ENCODE measurements at regions not wholly inside any gene's neighbourhood (a gene's known extent, or its start where the extent isn't known, plus 50 kb on each side); places are given as distances from the start of the nearest gene placed in this dataset.

DNA sequence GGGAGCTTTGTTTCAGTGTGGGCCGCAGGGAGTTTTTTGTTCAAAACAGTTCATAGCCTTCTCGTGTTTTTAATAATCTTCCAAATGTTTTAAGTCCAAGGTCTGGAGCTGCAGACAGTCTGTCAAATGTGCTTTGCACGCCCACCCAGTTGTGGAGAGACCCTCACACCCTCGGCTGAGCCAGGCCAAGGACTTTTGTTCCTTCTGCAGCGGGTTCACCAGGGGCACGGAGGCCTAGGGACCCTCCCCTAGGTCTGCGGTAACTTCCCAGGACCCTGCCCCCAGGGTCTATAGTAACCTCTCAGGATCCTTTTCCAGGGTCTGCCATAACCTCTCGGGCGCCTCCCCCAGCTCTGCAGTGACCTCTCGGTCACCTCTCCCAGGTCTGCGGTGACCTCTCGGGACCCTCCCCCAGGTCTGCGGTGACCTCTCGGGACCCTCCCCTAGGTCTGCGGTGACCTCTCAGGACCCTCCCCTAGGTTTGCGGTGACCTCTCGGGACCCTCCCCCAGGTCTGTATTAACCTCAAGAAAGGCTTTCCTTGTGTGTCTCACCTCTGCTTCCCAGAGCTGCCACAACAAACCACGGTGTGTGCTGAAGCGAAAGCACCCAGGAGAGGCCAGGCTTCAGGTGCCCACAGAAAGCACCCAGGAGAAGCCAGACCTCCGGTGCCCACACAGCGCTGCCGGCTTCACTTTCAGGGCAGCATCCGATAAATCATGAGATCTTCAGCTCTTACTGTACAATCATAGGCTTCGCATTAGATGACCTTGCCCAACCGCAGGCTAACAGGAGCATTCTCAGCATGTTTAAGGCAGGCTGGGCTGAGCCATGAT, 301.9 kb upstream of the SALL3 start:
- no peak for DNase-seq (ENCODE audit: low read depth)

DNA sequence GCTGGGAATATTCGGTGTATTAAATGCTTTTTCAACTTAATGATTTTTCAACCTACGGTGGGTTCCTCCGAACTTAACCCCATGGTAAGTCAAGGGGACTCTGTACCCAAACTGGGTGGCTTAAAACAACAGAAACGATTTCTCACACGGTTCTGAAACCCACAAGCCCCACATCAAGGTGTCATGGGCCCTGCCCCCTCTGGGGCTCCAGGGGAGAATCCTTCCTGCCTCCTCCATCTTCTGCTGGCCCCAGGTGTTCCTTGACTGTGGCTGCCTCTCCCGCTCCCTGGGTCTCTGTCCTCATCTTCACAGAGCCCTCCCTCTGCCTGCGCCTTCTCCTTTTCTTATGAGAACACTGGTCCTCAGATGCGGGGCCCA, 301.3 kb upstream of the SALL3 start:
- DNase-seq (ENCODE audit: low read depth), result no peak

DNA sequence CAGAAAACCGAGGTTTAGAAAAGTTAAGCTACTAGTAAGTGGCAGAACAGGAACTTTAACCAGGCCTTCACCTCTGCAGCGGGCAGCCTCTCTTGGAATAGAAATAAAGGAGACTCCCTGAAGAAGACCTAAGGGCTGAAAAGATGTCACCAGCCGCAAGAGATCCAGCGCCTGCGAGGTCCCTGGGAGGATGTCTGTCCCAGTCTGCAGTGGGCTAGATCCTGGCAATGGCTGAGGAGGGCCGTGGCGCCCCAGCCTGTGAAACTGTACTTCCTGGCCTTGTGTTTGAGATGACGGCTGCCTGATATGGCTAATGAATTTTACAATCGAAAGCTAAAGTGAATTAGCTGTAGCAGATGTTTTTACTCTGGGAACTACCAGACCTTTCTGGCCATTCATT, 300.6 kb upstream of the SALL3 start:
- DNase-seq (ENCODE audit: low read depth), result no peak

DNA sequence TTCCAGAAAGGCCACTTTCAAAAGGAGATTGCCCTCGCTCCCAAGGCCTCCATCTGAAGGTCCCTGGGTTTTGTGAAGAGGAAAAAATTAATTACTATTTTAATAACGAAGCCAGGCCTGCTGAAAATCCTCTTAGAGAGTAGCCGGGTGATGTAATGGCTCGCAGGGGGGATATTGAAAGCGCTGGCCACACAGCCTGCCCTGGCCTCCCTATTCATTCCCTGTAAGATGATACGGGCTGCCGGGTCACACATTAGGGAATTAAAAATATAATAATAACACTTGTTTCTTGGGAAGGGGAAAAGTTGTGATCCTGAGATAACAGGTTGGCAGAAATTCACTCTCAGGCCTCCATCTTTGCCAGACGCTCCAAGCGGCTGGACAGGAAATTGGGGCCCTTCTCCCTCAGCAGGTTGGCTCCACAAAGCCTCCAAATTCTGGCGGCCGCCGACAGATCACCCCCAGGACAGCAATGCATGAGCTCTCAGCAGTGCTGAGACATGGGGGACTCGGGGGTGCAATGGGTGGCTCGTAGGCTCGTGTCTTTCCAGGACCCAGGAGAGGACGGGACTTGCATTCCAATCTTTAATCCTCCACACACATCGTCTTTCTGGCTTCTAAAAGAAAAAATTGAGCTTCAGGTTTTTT, 299.9 kb upstream of the SALL3 start:
- DNase-seq (ENCODE audit: low read depth), result no peak

DNA sequence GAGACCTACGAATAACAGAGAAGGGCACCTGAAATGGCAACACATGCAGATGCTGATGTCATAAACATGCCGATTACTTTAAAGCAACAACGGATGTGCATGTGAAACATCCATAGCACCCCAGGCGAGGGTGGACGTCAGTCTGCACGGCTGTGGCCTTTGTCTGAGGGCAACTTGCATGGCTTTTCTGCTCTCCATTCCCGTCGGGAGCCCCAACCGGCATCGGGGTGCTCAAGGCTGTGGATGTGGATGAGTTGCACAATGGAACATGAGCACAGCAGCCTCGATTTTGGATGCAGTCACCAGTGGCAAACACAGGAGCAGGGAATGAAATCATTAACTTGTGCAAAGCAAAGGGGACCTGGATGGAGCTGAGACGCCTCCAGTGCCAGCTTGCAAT, 298.2 kb upstream of the SALL3 start:
- no peak for DNase-seq (ENCODE audit: low read depth)

DNA sequence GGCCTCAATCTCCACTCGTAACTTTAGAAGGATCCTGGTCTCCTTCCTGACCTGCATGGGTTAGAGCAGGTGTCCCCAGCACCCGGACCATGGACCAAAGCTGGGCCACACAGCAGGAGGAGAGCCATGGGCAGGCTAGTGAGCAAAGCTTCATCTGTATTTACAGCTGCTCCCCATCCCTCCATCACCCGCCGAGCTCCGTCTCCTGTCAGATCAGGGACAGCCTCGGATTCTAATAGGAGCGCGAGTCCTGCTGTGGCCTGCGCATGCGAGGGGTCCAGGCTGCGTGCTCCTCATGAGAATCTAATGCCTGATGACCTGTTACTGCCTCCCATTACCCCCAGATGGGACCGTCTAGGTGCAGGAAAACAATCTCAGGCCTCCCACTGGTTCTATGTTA, 297.7 kb upstream of the SALL3 start:
- no peak for DNase-seq (ENCODE audit: low read depth)

DNA sequence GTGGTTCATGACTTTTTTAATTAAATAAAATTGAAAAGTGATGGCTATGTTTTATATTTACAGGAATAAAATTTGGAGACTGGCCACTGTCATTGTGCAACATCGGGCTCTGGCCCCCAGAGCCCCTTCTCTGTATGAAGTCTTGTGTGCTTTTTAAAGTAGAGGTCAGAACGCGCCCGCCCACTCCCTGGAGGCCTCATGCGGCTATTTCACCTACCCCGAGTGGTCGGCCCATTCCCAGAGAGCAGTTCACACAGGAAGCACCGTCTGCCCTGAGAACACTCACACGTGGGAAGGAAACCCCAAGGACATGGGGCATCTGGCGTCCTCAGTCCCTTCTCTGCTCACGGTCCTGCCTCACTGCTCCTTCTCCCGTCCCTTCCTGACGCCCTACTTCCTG, 296.9 kb upstream of the SALL3 start:
- no peak for DNase-seq (ENCODE audit: low read depth)

DNA sequence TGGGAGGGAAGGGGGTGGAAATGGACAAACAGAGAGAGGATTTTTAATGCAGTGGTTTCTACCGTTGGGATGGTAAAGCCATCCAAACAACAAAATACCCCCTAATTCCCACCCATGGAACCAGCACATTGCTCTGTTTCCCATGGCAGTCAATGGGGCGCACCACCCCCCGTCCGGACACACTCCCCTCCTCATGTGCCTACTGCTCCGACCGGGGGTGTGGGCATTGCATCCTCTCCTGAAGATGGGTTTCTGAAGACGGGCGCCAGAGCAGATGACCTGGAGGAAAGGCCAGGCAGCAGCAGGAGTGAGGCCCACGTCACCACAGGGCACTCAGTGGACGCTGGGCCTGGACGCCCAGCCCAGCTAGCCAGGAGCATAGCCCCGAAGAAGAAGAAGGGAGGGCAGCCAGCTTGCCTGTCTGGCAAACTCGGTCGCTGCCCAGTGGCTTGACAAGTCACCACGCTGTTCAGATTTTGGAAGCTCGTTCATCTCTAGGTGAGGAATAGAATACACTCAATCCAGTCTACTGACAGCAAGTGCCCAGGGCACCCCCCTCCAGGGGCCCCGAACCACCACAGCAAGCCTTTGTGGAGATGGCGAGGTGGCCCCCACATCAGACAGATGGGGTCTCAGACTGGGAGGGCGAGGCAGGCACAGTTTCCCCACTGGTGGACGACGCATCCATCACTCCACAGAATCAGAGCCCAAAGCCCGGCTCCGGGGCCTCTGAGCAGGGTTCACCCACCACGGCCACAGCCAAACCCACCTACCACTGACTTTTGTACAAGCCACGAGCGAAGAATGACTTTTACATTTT, 296.2 kb upstream of the SALL3 start:
- DNase-seq (ENCODE audit: low read depth), result no peak

DNA sequence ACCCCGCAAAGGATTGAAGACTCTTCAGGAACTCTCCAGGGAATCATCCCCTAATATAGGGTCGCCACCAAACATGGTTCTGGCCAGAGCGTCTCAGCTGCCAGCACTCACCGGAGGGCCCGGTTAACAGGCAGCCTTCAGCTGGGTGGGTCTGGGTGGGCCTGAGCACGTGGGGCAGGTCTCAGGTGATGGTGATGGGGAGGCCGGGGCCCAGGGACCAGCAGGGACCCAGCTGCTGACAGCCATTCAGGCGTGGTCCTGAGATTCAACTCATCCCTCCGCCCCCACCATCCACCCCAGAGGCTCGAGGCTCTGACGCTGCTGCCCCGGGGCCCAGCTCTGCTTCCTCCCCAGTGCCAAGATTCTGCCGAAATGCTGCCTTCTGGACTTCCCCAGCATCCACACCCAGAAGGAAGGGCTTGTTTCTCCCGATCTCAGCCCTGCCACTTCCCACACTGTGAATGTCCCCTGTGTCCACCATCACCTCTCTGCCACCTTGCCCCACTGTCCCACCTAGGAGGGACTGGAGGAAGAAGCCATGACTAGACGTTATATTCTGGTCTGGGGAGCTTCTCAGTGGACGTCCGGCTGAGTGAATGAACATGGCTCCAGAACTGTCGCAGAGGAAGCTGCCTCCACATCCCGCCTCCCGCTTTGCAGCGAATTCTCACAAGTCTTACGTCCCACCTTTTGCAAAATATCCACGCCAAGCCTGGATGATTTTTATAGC, 294.2 kb upstream of the SALL3 start:
- DNase-seq (ENCODE audit: low read depth), result no peak

DNA sequence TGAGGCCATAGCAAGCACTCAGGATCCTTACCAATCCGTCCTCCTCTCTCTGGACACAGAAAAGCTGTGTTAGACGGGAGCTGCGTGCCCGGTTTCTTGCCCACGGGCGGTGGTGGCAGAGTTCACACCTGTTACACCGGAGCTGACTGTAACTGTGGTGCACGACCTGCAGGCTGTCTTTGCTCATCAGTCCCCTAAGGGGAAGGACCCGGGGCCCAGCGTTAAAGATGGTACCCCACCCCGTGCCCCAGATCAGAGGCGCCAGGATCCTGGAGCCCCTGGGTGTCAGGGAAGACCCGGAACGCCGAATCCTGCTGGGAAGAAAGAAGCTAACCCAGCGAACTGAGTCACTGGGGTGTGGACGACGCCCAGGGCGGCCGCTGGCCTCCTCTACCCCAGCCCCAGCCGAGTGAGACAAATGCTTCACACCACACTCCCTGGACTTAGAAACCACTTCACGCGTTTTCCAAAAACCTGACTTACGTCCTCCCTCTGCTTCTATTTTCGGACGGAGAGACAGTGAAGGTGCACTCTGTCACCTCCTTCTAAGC, 293.6 kb upstream of the SALL3 start:
- DNase-seq (ENCODE audit: low read depth), result no peak

DNA sequence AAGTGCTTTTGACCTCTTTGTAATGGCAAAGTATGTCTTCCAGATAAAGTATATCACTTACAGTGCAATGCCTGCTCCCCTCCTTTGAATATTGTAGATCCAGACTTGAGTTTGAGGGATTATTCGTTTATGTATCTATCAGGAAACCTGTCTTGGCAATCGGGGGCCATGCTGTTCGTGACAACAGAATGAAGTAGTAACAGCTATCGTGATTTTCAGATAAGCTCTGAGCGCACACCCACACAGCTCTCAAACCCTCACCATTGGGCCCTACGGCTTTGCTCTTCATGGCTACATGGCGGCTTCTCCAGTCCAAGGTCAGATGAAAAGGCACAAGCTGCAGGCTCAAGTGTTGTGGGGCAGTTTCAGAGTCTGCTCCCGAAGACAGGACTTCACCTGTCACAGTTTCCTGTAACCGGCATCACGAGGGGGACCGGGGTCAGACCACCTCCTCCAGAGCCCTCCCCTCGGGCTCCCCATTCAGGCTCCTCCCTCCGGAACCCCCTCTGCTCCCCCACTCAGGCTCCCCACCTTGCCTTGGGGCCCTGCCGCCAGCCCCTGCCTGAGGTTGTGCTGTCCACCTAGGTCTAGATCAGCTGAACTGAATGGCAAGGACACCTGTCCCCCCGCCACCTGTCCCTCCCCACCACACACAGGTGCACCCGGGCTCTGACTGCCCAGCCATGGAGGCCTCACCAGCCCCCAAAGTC, 292.5 kb upstream of the SALL3 start:
- DNase-seq (ENCODE audit: low read depth), result no peak

DNA sequence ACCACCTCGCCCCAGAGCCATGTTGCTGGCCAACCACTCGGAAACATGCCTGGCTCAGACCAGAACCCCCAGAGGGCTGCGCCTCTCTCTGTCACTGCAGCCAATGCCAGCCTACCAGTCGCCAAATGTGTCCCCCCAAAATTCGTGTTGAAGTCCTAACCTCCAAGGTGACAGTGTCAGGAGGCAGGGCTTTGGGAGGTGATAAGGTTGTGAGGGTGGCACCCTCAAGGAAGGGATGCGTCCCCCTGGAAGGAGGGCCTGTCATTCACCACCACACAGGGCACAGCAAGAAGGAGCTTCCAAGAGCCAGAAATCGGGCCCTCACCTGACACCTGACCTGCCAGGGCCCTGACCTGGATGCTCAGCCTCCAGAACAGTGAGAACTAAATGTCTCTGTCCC, 291.9 kb upstream of the SALL3 start:
- no peak for DNase-seq (ENCODE audit: low read depth)

DNA sequence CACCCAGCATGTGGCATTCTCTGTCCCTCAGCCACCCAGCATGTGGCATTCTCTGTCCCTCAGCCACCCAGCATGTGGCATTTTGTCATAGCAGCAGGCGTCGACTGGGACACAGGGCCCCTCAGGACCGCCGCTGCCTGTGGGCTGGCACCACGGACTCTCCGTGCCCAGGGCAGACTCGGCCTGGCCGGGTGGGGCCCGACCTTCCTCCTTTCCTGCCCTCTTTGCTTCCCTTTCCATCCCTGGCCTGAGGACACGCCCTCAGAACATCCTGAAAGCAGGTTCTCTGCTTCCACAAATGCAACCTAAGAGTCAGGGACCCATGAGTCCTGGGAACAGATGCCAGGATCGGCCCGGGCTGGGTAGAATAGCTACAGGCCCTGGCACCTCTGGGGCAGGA, 291.4 kb upstream of the SALL3 start:
- DNase-seq (ENCODE audit: low read depth), result no peak

DNA sequence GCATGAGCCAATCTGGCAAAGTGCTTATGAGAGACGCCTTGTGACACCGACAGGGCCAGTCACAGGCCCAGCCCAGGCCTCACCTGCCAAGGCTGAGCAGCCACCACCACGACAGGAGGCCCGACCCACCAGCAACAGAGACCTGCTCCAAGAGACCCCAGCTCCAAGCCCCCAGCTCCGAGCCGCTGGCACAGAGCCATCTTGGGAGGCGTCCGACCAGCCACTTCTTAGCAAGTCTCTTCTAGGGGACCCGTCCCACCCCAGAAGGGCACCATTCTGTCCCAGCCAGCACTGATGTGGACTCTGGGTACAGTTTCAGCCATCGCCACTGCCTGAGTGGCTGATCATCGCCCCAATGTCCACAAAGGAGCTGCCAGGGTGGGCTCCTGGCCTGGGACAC, 290.7 kb upstream of the SALL3 start:
- no peak for DNase-seq (ENCODE audit: low read depth)

DNA sequence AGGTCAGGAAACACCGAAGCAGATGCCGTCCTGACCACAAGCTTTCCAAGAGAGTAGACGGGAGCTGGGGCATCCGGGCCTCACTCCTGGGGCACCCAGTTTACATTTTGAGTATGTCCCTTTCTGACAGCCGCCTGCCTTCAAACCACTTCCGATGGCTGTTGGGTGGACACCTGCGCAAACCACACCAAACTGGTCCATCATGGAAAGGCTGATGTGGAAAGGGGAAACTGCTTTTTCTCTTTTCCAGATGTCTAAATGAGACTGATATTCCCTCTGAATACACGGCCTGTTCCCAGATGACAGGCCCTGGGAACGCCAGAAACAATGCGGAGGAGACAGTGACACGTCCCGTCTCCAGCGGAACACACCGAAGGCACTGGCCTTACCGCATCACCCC, 290.0 kb upstream of the SALL3 start:
- no peak for DNase-seq (ENCODE audit: low read depth)

DNA sequence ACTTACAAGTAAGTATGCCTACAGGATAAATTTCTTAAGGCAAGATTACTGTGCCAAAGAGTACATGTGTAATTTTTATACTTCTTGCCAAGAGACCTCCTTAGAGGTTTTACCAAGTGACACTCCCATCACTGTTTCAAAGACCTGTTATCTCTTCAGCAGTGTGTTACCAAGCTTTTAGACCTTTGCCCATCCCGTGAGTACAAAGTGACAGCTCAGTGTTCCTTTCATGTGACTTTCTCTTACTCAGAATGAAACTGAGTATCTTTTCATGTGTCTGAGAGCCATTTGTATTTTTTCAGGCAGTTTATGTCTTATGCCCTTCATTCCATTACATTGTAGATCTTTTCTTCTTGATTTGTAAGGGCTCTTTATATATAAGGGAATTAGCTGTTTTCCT, 287.5 kb upstream of the SALL3 start:
- no peak for DNase-seq (ENCODE audit: low read depth)

DNA sequence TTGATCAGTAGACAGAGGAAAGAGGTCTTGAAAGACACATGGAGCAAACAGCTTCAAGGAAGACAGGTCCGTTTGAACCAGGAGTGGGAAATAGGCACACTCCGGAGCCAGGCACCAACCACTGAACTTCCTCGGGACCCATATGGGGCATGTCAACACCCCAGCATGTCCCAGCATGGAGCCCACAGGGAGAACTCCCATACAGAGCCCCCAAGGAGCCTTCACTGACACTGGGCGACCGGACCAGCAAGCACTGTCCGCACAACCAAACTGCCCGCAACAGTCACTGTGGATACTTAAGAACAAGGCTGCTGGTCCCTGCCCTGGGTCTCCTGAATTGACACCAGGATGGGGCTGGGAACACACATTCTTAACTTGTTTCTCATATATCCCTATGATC, 286.2 kb upstream of the SALL3 start:
- no peak for DNase-seq (ENCODE audit: low read depth)

DNA sequence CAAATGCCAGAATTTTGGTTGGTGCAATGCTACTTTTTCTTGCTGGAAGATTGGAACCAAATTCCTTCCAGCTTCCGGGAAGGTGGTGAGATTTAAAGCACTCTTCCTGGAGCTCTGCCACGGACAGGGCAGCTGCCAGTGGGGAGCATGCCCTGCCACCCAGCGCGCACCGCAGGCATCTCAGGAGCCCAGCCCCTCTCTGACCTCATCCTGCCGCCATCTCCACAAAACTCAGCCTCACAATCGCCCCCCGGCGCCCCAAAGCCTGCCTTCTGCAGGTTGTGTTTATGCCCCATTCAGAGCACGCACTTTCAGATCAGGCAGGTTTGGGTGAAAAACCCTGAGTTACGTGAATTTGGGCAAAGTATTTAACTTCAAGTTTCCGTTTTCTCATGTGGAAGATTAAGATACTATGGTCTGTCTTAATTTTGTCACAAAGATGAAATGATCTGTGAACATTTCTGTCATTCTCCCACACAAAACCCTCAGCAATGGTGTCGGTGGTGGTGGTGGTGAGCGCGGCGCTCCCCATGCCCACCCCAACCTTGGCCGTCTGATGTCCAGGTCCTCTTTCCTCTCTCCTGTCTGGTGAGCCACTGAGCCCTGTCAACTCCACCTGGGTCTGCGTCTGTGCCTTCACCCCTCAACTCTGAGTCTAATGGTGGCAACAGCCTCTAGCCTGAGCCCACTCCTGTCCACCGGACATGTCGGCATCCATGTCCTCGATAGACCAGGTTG, 282.8 kb upstream of the SALL3 start:
- DNase-seq (ENCODE audit: low read depth), result no peak

DNA sequence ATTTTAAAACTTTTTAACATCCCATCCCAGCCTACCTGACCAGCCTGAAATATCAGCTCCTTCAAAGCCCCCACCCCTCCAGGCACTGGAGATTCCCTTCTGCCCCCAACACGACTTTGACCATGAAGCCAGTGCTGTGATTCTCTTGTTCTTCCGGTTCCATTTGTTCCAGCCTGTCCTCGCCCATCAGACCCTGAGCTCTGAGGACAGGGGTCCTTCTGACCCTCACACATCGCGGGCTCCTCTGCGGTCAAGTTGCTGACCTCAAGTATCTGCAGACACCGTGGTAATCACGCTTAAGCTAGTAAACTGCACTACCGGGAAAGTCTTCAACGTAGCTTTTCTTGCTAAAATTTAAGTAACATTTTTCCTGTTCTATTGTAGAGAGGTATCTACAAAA, 282.2 kb upstream of the SALL3 start:
- DNase-seq (ENCODE audit: low read depth), result no peak

DNA sequence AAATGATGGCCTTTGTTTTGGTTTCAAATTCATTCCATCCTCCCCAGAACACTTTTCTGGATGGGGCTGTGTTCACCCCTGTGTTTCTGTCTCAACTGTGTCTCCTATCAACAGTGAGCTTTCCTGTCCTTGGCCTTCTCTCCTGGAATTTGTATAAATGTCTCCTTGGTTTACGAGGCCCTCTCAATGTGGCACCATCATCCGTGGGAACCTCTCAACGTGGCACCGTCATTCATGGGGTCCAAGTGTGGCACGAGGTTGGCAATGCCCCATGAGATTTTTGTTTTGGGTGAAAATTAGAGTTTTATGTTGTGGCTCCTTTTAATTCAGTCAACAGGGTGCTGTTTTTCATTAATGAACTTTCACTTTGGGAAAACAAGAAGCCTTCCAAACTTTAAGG, 280.7 kb upstream of the SALL3 start:
- no peak for DNase-seq (ENCODE audit: low read depth)

DNA sequence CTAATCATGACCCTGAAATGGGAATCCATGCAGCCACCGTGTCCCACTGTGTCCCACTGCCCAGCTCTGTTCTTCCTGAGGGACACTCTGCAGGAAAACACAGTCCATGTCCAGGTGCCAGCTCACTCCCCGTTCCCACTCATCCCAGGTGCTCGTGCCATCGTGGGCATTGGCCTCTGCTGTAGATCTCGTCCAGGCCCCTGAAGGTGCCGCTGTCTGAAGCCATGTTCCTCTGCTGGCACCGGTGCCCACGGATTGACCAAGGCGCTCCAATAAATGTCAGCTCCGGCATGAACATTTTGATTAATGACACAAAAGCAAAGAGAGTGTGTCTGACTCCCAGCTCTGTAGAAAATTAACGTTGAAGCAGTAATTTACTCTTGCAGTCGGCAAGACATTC, 280.1 kb upstream of the SALL3 start:
- DNase-seq (ENCODE audit: low read depth), result no peak
